GM19035 (cell line): ENCODE measurements at regions not wholly inside any gene's neighbourhood (a gene's known extent, or its start where the extent isn't known, plus 50 kb on each side); places are given as distances from the start of the nearest gene placed in this dataset.

Experiments
- ATAC-seq: cut with Tn5 transposase; IDR thresholded peaks from one replicate; pipeline ENCODE4 v1.9.1; 2021; ENCODE audit not compliant: unreplicated experiment

DNA sequence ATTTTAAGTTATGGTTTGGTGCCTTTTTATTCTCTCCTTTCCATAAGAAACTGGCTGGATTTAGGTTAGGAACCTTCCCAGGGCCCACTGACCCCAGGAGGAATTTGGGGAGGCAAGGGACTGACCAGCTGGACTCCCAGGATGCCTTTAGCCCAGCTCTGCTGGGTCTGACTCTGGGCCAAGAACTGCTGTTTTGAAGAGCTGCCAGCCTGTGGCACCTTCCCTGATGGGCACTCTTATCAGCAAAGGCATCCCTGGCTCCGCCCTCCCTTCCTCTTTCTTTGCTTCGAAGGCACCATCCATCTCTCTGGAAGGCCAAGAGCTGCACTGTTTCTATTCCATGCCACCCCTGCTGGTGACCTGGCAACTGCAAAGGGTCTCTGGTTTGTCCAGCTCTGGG is 174.7 kb downstream of the POU4F1 start:
- ATAC-seq, result no peak

DNA sequence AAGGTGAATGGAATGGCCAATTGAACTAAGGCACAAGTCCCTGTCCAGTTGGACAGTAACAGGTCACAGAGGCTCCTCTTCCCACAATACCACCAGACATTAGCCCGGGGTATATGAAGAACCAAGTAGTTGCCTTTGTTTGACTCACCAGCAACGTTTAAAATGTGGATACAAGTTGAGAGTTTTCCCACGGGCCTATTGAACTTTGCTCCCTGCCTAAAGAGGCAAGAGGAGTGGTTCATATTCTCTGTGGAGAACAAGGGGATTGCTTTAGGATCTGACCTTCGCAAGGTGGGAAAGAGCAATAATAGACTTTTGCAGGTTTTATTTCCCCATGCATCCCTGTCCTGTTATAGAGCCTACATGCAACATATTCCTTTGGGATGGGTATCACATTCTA is 177.2 kb downstream of the POU4F1 start:
- no peak for ATAC-seq

DNA sequence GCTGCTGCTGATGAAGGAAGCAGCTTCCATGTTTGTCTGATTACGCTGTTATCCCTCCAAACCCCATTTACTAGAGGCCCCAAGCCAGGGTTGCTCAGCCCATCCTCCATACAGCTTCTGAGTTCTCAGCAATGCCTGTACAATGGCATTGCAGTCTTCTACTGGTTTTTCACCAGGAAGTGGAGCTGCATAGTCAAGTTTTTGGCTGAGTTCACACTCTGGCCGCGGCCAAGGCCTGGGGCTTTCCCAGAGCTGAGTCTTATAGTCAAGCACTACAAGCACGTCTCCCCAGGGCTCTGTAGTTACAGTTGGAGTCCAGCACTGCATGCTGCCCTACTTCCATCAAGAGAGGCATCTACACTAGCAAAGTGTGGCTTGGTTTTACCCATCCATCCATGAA is 182.5 kb downstream of the POU4F1 start:
- ATAC-seq, result peak; percentile 99

DNA sequence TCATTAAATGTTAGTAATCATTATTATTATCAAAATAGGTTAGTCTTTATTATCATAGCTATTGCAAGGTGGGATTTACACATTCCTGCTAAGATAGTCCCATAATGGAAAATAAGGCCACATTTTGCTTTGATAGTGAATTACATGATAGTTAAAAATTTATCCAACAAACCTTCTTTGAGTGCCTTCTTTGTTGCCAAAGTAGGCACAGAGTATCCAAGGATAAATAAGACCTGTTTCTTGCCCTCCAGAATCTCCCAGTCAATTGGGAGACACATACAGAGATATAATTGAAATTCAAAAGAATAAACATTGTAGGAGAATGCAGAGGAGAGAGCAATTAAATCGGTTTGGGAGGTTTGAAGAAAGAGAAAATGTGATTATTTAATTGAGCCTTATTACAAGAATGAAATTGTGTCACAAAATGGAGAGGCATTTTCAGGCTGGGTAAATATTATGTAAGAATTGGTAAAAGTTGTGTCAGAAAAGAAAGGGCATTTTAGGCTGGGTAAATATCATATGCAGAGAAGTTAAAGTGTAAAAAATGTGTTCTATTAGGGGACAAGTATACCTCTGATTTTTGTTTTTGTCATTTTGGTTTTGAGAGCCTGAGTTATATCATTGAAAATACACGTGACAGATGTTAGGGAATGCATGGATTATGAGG is 189.3 kb downstream of the POU4F1 start:
- ATAC-seq, result no peak

DNA sequence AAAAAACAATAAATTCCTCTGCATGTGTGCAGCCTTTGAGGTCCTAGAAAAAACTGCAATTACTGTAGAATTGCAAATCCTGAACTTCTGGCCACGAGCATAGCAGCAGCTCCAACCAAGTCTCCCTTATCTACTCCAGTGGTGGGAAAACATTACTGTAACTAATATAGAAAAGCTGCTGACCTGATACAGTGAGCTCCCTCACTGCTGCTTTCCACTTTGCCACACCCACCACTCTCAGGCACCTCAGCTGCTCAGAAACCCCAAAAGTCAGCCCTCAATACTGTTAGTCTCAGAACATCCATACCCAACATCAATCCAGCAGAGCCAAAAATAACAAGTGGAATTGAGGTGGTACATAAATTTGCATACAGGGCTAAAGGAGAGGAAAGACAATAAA is 192.5 kb downstream of the POU4F1 start:
- ATAC-seq, result no peak

DNA sequence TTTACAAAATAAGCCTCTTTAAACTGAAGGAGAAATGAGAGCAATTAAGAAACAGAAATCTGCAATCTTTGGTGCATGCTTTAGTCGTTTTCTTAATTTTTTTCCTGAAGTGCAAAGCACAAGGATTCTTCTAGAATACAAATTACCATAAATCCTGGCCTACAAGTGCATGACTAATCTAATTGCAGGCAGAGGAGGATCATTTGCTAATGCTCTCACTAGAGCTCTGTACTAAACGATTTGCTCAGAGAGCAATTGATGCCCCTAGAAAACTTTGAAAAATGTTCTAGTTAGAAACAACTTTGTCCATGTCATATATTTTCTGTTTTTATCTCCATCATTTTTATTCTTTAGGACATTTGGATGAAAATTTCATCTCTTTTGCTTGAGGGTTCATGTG is 193.2 kb downstream of the POU4F1 start:
- no peak for ATAC-seq

DNA sequence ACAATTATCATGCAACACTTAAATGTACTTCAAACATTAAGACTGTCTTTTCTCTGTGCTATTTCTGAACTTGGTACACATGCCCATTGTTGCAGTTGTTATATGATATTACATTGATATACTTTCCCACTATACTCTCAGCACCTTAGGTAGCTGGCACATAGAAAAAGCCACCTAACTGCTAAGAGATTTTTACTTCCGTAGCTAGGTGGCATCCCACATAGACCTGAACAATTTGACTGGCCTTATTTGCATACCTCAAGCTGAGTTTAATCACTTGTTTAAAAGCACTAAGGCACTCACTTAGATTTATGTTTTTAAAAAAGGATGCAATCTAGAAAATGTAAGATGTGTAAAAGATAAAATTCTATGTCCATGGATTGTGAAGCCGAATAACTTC is 194.2 kb downstream of the POU4F1 start:
- ATAC-seq, result peak; percentile 84

DNA sequence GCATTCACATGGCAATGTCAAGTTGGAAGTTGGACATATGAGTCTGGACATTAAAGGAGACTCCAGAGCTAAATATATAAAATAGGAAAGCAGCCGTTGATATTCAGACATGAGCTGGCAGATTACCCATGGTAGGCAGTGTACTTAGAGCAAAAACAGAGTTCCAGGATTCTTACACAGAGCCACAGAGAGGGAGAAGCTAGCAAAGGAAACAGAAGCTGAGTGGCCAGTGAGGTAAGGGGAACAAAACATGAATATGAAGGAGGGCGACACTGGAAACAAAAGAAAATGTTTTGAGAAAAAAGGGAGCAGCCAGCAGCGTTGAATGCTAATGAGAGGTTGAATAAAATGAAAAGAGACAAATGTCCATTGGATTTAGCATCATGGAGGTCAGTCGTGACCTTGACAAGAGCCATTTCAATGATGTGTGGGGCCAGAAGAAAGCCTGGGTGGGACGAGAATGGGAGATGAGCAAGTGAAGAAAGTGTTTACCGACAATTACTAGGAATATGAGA is 198.4 kb downstream of the POU4F1 start:
- ATAC-seq, result no peak

DNA sequence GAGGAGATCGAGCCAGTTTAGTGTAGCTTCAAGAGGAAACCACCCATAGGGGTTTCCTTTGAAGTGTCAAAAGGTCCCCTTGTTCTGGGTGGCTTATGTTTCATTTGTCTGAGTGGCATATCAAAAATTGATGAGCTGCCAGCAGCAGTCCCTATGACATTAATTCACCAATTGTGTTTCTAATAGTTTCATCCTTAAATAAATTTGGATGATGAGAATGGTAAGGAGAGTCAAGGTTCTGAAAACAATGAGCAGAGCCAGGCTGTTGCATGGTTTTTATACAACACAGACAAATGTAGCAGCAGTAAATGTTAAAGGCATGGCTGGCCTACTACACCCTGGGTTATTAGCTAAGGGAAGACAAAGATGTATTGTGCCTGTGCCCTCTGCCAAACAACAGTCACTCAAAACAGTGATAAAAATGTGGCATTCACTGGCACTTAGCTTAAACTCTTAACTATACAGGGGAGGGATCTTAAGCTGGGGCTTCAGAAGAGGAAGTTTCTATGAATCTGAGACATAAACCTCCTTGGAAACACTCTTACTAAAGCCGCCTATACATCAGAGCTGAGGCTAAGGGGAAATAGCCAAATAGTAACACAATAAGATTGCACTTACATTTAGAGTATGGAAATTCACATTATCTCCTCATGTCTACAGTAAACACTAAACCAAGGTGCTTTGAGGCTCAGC is 200.5 kb downstream of the POU4F1 start:
- no peak for ATAC-seq

DNA sequence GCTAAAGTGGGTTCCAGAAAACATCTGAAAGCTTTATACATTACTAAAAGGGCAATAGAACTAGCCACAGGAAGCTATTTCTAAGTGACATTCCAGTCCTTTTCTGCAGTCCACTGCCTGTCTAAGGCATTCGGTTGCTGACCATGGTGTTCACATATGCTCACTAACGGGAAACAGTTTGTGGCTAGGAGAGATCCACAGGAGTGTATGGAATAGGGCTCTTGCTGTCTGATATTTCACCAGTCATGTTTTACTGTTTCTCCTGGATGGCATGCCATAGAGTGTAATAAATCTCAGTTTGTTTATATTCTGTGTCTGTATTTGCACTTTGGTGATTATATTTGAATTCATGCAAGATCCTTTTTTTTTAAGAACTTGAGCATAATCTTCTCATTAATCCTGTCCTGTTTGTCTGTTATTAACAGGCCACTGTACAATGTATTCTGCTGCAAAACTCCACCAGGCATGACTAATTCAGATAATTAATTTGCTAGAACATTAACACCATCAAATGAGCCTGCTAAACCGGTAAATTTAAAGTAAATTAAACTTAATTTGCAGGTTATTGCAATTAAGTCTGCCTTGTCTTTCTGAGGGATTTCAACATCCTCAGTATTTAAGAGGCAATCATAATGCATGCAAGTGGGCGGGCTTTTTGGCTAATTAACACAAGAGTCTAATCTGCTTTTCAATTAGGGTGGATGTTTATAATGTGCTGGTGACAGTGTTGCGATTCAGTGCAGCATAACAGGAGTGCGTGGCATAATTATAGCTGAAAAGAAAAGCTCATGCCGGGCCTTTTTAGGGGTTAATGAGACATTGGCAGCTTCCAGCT is 201.3 kb downstream of the POU4F1 start:
- no peak for ATAC-seq

DNA sequence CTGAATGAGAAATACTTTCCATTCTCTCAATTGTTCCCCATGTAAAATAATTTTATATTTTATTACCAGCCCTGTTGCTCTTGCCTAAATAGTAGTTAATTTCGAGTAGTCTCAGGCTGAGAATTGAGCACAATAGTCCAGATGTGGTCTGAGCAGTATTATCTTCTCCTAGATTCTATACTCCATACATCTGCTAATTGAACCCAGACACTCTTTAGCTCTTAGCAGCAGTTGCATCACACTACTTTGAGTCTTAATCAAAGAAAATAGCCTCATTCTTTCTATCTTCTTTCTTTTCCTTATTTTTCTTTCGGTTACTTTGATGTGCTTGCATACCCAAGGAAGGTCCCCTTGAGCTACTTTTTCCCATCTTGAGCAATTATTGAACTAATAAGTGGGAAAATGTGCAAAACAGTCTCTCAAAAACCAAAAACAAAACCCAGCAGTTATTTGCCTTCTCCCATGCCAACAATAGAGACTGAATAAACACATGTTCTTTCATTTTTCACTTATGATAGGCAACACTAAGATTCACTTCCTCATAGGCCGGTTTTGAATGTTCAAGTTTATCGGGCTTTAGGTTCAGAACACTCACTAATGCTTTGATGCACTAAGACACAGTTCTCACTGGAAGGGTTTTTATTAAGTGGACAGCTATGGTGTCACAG is 204.5 kb downstream of the POU4F1 start:
- peak; percentile 94 for ATAC-seq

DNA sequence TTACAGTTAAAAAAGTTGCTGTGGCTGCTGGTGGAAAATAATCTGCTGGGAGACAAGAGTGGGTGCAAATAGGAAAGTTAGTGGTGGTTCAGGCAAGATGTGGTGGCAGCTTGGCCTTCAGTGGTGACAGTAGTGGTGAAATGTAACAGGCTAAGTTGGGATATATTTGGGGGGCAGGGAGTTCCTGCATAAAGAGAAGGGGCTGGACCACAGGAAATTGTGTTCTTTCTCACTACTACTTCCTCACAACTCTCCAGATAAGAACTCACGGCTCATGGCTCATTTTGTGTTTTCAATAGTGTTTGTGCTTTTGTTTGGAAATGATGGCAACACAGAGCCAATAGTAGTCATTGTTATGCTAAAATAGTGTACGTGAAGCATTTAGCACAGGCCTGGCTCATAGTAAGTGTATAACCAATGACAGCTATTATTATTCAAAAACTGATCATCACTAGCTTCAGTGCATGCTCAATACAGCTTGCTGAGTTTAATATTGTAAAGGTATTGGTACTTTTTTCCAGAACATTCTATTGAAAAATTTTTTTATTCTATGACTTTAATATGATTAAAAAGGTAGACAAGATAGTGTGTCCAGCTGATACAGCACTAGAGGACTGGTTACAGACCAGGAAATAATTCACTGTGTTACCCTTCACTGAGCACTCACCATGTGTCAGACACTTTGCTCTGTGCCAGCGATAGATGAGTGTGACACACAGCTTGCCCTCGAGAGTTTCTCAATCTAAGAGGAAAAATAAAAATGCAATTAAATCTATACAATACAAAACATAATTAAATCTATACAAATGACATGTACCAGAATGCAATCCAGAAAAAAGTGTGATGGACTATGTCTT is 209.8 kb downstream of the POU4F1 start:
- no peak for ATAC-seq

DNA sequence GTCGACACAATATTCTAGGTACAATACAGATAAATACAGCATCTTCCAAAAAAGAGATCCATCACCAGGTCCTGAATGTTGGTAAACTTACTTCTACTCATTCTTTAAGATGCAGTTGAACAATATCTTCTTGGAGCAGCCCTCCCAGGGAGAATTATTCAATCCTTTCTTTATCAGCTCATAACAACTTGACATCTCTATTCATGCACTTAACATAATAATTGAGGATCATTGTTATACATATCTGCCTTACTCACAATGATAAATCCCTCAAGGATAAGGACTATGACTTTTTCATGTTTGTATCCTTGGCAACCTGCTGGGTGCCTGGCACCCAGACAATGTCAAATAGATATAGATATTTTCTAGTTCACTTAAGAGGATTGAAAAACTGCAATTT is 219.5 kb downstream of the POU4F1 start:
- ATAC-seq, result no peak

DNA sequence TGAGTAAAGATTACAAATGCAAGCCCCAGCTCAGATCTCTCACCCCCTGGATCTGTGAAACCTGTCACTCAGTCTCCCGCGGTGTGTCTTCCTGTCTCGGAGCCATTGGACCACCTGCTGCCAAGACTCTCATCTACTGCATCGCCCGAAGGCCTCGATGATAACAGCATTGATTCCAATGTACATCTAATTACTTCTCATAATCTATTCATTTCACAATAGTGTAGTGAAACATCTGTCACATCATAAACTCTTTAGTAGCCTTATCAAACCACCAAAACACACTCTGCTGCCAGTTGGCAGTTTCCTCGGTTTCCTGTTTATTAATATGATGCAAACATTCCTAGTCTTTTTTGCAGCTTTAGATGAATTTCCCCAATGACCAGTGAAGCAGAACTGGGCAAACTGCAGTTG is 220.3 kb downstream of the POU4F1 start:
- no peak for ATAC-seq

DNA sequence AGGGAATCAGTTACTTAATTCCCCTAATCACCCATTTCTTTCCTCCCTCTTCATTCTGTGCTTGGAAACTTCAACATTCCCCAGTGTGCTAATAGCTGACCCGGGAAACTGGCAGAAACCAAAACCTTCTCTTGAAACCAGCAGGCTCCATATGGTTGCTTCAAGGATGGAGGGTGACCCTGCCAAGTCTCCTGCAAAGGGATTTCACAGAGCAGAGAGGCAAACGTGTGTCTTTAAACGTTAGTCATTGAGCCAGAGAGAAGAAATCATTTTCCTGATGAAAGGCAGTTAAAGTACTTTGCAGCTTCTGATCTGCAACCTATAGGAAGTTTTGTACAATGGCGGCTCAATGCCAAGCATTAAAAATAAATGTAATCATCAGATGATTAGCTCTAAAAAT is 220.9 kb downstream of the POU4F1 start:
- no peak for ATAC-seq

DNA sequence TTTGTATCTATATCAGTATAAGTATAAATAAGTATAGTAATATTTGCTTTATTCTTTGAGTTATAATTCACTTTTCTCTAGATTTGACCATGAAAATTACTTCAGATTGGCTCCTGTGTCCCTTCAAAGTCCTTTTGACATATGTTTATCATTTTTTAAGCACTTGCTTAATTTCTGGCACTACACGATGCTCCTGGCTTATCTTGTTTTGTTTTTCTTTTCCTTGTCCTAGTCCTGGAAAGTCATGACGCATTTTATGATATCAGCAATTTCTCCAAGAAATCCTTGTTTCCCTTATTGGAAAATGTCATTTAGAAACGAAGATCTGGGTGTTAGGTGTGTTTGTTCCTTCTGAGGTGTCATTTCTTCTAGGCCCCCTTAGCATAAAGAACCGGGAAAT is 226.5 kb downstream of the POU4F1 start:
- no peak for ATAC-seq

DNA sequence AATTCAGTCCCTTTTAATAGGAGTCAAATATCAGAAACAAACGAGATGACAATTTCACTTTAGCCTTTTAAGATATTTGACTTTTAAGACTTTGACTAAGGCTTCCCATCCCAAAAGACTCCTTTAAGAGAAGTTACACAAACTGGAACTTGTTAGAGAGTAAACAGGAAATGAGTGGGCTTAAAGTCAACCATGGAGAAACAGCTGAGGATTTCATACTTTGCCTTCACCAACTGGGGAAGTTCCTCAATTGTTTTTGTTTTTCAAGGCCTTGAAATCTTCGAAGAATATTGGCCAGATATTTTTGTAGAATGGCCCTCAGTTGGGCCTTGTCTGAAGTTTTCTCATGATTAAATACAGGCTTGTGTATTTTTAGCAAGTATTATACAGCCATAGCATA is 227.3 kb downstream of the POU4F1 start:
- no peak for ATAC-seq

DNA sequence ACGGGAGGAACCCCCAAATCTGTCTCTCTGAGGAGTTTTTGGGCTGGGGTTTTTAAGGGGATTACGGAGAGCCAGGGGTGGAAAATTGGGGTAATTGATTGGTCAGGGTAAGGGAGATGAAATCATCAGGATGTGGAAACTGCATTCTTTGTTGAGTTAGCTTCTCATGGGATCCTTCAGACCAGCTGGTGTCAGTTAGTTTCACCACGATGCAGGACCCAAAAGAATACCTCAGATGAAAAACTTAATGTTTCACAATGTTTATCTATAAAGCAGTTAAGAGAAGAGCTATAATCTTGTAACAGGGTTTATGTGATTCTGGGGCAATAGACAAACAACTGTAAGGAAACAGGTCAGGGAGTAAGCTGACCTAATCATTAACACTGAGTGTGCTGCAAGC is 230.8 kb downstream of the POU4F1 start:
- ATAC-seq, result no peak

DNA sequence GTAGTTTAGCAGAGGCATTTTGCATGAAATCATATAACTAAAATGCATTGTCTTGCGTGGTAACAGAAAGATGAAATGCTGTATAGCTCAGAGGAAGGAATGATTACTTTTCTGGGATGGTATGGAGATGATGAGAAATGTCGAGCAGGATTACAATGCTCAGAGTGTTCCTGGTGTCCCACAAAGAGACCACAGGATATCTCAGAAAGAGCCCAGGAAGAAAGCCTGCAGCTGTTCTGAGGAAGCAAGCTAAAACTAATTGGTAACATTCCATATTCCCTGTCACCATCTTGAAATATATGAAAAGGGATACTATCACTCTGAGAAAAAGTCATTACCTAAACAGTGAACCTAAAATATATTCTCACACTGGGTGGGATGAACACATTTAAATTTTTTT is 233.1 kb downstream of the POU4F1 start:
- ATAC-seq, result no peak

DNA sequence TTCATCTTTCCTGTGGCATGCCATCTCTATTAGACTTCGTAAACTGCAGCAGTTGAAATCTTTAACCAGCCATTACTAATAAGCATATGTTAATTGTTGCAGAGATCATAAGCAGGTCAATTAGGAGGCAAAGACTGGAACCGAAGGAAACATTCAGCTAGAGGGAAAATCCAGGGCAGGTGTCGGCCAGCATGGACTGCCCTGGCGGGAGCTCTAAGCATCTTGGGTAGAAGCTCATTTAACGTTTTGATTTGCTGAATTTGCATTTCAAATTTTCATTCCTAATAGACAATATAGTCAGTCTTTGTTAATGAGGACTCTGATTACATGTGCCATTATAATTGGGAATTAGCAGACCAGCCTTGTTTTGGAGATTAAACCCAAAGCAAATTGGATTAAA is 238.6 kb downstream of the POU4F1 start:
- no peak for ATAC-seq
